ENCODE measurements at regions not wholly inside any gene's neighbourhood (a gene's known extent, or its start where the extent isn't known, plus 50 kb on each side); places are given as distances from the start of the nearest gene placed in this dataset.

DNA sequence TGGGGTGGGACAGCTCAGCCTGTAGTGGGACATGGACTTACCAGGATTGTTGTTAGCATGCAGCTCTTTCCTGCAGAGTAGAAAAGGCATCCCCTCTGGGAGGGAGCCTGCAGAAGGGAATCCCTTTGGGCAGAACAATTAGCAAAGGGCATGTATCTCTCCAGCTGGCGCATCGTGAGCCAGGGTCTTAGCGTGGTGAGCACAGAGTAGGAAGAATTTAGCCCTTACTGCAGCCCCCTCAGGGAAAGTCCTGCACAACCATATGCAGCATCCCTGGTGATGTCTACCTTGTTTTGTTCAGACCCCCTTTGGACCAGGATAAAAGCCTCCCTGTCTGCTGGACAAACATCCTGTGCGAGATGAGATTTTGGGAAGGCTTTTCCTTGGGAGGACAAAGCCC is 292.1 kb downstream of the SLC4A3 start:
- Histone ChIP-seq H3K9me3 (no peaks in the 10 kb centered on the region), H3K27ac (no peak overlapping the region), H3K36me3 (no peaks in the 10 kb centered on the region), H3K4me1 (no peaks in the 10 kb centered on the region), H3K4me3 (no peak overlapping the region), H3K27me3 (replicated peaks in 1 of 7) (peaks cover 0 to 6% (median 0%) of the 10 kb centered on the region in 7 donors)
- TF ChIP-seq CTCF (IDR thresholded peaks at IDR 0.05 in 8 of 11, conservative IDR thresholded peaks at IDR 0.05 in 3 of 11) (no peak), POLR2AphosphoS5 (IDR thresholded peaks at IDR 0.05) (no peak), POLR2A (IDR thresholded peaks at IDR 0.05) (no peak)
- DNase-seq, result no peak
- intact Hi-C loops (cut with DNase I; ENCODE audit: low total_unique reads), result no loop called here
- 78 to 92% (median 88%) methylated on average over 4 of the region's 4 CpGs for WGBS, 5 donors

- no peak for TF ChIP-seq CTCF (IDR thresholded peaks at IDR 0.05 in 8 of 11, conservative IDR thresholded peaks at IDR 0.05 in 3 of 11)
- no peak for TF ChIP-seq POLR2AphosphoS5 (IDR thresholded peaks at IDR 0.05)
- TF ChIP-seq POLR2A (IDR thresholded peaks at IDR 0.05), result no peak
- Histone ChIP-seq H3K4me3 (no peak overlapping the region), H3K27me3 (replicated peaks in 1 of 7) (no peaks in the 10 kb centered on the region), H3K9me3 (no peaks in the 10 kb centered on the region), H3K36me3 (no peaks in the 10 kb centered on the region), H3K27ac (no peak overlapping the region), H3K4me1 (no peaks in the 10 kb centered on the region)
- no peak for DNase-seq
- intact Hi-C loops (cut with DNase I; ENCODE audit: low total_unique reads), result no loop called here
- 73 to 87% (median 85%) methylated on average over 5 of the region's 5 CpGs for WGBS, 5 donors
Observed at GRCh38 chr2:219929835-219930234, 302.4 kb downstream of the SLC4A3 start.

DNA sequence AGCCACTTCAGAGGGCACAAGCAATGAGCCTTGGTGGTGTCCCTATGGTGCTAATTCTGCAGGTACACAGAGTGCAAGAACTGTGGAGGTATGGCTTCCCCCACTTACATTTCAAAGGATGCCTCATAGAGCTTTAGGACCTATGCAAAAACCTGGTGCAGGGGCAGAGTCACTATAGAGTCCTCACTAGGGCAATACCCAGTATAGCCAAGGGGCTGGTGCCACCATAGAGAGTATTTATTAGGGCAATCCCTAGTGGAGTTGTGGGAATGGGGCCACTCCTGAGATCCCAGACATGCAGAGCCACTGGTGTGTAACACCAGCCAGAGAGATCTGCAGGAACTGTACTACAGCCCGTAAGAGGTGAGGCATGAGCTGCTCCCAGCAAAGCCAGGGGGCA is 312.2 kb downstream of the SLC4A3 start:
- no peaks in the 10 kb centered on the region for H3K36me3 ChIP-seq
- H3K27ac ChIP-seq, result no peak overlapping the region
- 82 to 100% (median 91%) methylated on average over 1 of the region's 1 CpG for WGBS, 5 donors
- H3K27me3 ChIP-seq (replicated peaks in 1 of 7), result no peaks in the 10 kb centered on the region
- no peaks in the 10 kb centered on the region for H3K4me1 ChIP-seq
- TF ChIP-seq CTCF (IDR thresholded peaks at IDR 0.05 in 8 of 11, conservative IDR thresholded peaks at IDR 0.05 in 3 of 11) (no peak), POLR2A (IDR thresholded peaks at IDR 0.05) (no peak), POLR2AphosphoS5 (IDR thresholded peaks at IDR 0.05) (no peak)
- H3K9me3 ChIP-seq, result peaks cover 0 to 3% (median 0%) of the 10 kb centered on the region in 8 donors
- H3K4me3 ChIP-seq, result no peak overlapping the region
- intact Hi-C loops (cut with DNase I; ENCODE audit: low total_unique reads), result no loop called here
- DNase-seq, result no peak

GRCh38 chr2:219944866-219945265 is 317.4 kb downstream of the SLC4A3 start:
- no peak overlapping the region for H3K4me3 ChIP-seq
- no peak overlapping the region for H3K27ac ChIP-seq
- no peaks in the 10 kb centered on the region for H3K9me3 ChIP-seq
- H3K27me3 ChIP-seq (replicated peaks in 1 of 7), result no peaks in the 10 kb centered on the region
- TF ChIP-seq POLR2A (IDR thresholded peaks at IDR 0.05), result no peak
- no peak for TF ChIP-seq POLR2AphosphoS5 (IDR thresholded peaks at IDR 0.05)
- no peak for TF ChIP-seq CTCF (IDR thresholded peaks at IDR 0.05 in 8 of 11, conservative IDR thresholded peaks at IDR 0.05 in 3 of 11)
- H3K4me1 ChIP-seq, result no peaks in the 10 kb centered on the region
- DNase-seq, result no peak
- intact Hi-C loops (cut with DNase I; ENCODE audit: low total_unique reads), result no loop called here
- H3K36me3 ChIP-seq, result no peaks in the 10 kb centered on the region
- 83 to 92% (median 86%) methylated on average over 4 of the region's 4 CpGs for WGBS, 5 donors
